Activated CD4-positive, alpha-beta T cell treated with anti-CD3 and anti-CD28 coated beads, Interleukin-2, Interleukin-4, amounts not matched to agents 100 ng/mL and 50 ng/mL, durations not matched to agents 16 hours and 8 hours (primary cell): ENCODE measurements at regions not wholly inside any gene's neighbourhood (a gene's known extent, or its start where the extent isn't known, plus 50 kb on each side); places are given as distances from the start of the nearest gene placed in this dataset.
"Not testable (repeated sequence)": the region's sequence is repeated elsewhere in the genome, so short reads cannot be mapped to it uniquely, and the experiment has no call there.

ENCODE experiments used
- DNase-seq: peaks from one replicate; pipeline ENCODE4 v3.0.0-alpha.2; 2020; ENCODE audit warnings: low spot score

DNA sequence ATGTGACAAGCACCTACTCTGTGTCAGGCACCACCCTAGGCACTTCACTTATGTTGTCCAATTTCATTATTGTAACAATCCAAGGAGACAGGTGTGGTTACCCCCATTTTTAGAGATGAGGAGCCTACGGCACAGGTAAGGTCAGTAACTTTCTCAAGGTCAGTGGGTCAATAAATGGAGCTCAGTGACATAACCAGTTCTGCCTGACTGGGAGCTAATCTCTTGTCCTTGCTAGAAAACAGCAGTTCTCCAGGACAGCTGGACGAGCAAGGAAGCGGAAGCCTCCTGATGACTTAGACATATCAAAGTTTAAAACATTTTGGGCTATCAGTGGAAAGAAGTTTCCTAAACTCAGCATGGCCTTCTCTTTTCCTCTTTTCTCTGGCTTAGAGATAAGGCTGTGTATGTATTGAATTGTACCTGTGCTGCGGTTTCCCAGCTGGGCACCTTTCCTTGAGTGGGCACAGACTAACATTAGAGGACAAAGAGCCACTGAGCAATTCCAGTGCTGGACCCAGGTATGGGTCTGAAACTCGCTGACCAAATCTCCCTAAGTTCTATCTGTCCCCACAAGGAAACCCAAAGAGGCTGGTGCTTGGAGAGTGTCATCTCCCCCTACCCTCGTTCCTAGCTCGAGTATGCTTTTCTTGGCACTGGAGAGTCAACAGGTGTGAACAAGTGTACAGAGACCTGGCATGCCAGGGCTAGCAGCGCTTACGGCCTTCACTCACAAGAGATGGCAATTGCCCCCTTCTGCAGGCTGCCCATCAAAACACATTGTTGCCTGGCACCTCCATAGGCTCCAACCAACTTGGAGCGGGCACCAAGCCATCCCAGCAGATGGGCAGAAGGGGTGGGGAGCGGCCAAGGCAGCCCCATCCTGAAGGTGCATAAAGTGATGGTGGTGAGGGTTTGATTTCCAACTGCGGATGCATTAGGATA lies 456.1 kb upstream of the PROX1 start:
- no peak for DNase-seq

DNA sequence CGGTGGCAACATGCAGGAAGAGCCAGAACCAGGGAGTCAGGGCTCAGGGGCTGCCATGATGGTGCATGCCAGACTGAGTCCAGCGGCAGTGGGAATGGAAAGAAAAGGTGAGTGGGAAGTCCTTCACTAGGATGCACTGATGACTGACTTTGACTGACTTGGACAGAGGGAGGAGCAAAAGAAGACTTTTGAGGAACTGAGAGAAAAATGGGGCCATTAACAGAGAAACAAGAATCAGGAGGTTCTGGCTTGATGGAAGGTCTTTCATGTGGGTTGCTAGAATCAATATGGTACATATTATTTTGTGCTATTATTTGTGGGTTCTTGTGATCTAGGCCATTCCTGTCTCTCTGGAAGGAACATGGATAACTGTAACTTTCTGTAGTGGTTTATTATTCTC lies 454.6 kb upstream of the PROX1 start:
- no peak for DNase-seq

DNA sequence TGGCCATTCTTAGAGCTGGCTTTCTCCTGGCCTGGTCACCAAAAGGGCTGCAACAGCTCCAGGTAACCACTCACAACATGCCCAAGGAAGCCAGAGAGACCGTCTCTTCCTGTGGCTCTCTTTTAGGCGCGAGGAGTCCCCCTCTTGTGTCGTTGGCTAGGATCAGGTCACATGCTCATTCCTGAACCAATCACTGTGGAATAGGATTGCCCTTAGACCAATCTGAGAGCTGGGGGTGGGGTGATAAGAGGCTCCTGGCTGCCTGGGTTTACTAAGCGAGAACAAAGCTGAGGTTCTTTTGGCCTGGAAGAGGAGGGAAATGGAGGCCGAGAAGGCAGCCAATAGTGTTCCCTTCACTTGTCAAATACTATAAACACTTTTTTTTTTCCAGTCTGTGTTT lies 452.1 kb upstream of the PROX1 start:
- no peak for DNase-seq

DNA sequence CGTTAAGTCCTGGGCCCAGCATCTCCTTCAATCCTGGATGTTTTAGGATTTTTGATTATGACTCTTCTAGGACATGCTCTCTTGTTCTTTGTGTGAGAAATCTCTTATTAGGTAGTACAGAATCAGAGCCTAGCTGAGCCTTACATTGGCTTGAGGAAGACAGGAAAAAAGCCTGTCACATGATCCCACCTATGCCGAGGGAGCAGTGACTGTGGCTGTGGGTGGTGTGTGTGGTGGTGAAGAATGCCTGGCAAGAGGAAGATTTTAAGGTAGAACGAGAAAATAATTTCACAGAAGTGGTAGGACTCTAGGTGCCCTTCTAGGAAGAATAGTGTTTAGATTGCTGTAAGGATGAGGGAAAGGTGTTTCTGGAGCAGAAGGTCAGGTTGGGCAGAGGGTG lies 449.5 kb upstream of the PROX1 start:
- no peak for DNase-seq

DNA sequence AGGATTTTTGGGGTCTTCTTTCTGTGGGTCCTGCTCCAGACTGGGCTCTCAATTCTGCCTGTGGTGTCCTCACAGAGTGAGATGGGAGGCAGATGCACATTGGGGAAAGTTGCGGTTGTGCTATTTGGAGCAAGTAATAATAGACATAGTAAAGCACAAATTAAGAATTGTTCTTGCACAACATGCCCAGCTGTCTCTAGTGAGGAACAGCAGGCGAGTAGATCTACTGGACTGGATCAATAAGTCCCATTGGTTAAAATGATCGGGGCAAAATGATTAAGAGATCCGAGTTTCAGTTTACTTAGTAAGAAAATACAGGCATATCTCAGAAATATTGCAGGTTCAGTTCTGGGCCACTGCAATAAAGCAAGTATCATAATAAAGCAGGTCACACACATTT lies 448.3 kb upstream of the PROX1 start:
- no peak for DNase-seq

DNA sequence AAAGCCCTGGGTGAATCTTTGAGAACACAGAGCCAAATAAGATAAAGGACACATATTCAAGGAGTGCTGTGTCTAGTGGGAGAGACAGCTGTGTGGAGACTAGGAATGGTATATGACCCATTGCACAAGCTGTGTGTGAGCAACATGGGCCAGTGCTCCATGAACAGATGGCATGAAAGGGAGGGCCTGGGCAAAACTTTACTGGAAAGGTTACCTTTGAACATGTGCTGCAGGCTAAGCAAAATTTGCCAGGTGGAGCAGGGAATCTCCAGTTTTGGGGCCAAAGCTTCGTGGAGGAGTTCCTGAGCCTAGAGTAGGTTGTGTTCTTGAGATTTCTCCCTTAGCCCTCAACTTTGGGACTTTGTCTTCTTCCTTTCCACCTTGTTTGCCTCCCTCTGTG lies 446.1 kb upstream of the PROX1 start:
- no peak for DNase-seq

DNA sequence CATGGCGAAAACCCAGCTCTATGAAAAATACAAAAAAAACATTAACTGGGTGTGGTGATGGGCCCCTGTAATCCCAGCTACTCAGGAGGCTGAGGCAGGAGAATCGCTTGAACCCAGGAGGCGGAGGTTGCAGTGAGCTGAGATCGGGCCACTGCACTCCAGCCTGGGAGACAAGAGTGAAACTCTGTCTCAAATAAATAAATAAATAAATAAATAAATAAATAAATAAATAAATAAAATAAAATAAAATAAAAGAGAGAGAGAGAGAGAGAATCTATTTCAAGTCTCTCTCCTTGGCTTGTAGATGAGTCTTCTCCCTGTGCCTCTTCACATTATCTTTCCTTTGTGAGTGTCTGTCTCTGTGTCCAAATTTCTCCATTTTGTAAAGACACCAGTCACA lies 442.6 kb upstream of the PROX1 start:
- DNase-seq, result not testable (repeated sequence)

DNA sequence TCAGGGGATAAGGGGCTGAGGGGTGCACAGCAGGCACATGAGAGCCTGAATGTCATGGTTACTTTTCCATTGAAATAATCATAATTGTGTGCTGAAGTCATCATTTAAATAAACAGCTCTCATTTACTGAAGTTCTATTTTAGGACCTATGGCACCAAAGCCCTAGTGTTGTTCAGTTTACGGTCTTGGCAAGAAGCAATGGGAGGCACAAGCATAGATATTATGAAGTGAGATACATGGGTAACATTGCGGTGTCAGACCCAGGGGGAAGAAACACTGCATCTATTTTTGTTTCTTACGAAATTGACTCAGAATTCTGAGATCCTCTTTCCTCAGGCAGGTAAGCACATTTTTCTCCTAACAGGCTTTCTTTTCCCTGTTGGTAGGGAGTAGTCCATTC lies 437.8 kb upstream of the PROX1 start:
- no peak for DNase-seq

DNA sequence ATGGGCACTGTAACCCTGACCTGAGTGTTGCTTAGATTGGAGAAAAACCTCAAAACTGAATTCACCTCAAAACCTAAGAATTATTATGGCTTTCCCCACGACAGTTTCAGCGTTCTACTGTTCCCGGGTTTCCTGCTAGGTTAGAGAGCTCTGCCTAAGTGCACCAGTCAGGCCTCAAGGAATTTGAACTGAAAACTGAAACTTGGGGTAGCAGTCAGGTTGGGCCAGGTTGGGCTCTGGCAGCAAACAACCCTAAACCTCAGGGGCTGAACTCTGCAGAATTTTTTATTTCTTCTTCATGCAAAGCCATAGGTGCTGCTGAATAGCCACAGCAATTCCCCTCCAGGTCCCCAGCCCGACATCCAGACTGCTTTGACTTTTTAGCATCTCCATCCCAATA lies 437.0 kb upstream of the PROX1 start:
- DNase-seq, result no peak

DNA sequence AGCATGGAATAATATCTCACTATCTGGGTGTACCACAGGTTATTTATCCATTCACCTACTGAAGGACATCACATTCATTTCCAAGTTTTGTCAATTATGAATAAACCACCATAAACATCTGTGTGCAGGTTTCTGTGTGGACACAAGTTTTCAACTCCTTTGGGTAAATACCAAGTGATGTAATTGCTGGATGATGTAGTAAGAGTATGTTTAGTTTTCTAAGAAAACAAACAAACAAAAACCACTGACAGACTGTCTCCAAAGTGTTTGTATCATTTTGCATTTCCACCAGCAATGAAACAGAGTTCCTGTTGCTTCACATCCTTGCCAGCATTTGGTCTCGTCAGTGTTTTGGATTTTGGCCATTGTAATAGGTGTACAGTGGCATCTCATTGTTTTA lies 435.7 kb upstream of the PROX1 start:
- no peak for DNase-seq

DNA sequence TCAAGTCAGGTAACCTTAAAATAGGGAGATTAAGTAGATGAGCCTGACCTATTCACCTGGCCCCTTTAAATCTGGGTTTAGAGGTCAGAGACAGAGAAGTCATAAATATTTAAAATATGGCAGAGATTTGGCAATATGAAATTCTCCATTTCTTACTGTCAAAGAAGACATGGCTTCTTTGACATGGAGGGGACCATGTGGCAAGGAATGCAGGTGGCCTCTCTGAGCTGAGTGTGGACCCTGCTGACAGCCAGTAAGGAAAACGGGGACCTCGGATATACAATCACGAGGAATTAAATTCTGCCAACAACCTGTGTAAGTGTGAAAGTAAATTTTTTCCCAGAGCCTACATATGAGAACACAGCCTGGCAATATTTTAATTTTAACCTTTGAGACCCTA lies 427.5 kb upstream of the PROX1 start:
- no peak for DNase-seq

DNA sequence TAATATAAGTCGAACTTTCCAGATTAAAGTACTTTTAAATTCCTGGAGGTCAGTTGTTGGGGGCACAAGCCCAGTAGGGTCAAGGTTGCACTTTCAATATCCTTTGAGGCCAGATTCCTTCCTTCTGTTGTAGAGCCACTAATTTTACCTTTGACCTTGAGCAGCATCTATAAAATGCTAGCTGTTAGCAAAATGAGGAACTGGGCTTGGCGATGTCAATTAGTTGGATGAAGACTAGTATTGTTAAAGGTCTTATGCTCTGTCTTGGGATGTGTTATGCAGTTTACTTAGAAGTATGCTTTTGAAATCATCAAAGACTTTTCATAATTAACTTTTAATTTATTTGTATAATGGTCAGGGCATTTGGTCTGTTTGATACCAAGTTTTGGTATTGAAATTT lies 425.9 kb upstream of the PROX1 start:
- DNase-seq, result no peak

DNA sequence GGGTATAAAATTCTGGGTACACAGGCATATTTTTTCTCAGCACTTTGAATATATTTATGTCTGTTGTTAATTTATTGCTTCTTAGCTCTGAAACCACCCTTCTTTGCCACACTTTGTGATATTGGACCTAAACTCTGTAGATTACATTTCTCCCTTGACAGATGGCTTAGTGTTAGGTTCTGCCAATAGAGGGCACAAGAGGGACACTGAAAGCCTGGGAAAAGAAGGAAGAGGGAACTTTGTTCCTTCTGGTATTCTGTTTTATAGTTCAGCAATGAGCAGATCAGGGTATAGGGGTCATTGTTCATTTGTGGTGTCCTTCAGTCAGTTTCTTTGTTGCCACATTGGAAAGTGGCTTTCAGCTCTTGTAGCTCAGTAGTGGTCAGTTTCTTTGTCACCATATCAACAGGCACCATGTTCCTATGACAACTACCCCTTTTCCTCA lies 423.5 kb upstream of the PROX1 start:
- DNase-seq, result no peak

DNA sequence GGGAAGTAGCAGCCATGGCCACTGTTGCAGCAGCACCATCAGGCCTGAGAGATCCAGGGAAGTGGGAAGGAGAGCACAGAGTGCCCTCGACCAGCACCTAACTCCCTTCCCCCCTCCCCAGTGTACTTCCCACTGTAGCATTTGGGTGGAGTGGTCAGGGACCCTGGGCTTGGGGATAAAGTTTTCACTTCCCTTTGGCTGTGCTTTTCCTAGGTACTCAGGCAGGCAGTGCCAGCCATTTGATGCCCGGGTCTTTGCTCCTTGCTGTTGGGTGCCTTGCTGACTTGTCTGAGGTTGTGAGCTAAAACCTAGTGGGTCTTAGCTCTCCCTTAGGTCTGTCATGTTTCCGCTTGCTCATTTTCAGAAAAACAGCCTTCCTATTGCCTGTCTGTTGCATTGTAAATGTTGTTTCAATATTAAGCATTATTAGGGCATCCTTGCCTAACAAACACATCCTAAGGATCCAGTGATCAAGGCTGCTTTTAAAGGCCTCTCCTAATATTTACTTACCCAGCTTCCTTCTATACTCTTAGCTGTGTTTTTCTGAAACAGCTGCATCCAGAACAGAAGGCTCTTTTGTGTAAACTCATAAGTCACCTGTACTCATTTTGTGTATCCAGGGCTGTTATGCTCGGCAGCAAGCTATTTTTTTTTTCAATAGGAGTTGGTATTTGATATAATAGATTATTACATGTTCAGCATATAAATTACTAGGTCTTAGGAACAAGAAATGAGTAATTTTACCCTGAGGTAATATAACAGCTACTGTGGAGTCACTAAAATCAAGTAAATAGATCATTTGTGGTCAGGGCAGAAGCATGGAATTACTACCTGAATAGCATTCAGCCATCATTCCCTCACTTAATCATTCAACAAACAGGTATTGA lies 418.6 kb upstream of the PROX1 start:
- DNase-seq, result no peak

DNA sequence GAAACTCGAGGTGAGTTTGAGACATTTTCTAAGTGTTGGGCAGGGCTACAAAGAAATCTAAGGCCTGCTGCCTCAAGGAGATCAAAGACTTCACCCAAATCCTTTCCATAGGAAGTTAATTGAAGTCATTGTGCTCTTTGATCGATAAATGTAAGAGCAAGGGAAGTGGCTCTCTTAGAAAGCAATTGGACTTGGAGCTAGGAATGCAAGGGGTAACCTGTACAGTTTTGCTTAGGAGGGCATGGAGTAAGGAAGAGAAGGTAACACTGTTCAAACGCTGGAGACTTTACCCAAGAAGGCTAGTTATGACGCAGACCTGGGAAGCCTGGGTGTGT lies 418.0 kb upstream of the PROX1 start:
- no peak for DNase-seq

DNA sequence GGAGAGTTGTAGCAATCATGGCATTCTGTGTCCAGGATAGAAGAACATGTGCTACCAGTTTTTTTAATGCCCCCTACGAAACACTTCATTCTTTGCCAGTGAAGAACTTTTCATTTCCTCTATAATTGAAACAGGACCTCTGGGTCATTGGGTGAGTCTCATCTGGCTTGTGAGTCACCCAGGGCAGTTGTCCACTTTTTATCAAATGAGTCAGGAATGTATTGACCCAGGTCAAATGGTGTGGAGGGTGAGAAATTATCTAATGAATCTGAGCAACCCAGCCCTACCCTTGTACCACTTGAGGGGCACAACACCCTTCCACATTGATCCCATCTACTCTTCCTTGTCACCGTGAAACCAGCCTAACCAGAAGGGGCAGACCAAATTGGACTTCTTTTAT lies 417.3 kb upstream of the PROX1 start:
- no peak for DNase-seq

DNA sequence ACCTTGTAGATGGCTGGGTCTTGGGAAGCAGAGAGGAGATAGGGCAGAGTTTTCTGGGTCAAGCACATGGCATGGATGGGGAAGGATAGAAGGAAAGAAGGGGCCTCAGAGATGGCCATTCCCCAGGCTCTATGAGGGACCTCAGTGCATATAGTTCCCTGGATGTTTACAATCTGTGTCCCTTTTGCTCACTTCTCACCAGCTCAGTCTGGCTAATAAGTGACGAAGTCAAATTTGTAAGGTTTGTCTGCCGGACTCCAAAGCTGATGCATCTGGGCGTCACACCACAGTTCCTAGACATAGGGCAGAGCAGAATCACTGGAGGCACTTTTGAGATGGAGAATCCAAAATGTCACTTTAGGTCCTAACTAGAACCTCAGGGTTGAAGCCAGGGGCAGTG lies 416.4 kb upstream of the PROX1 start:
- no peak for DNase-seq

DNA sequence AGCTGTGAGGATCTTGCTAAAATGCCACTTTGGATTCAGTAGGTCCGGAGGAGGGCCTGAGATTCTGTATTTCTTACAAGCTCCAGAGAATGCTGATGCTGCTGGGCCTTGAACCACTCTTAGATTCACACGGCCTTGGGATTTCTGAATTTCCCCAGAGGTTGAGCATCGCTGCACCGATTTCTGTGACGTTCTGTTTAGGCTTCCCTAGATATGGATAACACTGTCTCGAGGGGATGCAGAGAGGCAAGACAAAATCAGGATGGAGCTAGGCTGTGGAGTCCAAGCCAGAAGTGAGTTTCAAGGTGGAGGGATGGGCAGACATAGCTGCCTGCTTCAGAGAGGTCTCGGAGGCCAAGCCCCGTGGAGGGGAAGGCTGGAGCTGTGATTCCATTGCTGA lies 415.9 kb upstream of the PROX1 start:
- no peak for DNase-seq

DNA sequence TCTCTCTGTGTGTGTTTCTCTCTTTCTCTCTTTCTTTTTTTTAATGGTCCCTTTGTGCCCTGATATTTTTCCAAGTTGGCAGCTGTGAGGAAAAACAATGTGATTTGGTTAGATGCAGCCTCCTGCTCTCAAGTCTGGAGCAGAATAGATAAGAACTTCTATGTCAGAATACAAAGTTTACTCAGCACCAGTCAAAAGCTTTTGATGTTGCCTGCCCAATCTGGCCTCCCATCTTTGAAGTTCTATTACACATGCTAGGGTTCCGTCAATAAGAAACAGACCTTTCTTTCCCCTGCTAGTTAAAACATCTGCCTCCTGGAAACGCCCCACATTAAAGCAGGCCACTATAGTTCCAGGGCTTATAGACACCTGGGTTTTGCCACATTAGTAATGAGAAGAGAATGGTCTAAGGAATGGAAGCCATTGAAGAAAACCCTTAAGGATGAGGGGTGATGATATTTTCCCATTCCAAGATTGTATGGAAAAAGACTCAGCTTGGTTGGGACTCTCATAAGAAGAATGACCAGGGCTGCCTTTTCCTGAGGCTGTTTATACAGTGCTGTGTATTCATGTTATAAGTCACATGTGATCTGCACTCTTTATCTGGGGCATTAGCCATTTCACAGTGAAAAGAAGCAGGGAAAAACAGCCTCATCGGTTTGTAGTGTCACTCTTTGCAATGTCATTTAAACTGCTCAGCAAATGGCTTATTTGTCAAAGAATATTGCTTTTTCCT lies 414.7 kb upstream of the PROX1 start:
- DNase-seq, result no peak

DNA sequence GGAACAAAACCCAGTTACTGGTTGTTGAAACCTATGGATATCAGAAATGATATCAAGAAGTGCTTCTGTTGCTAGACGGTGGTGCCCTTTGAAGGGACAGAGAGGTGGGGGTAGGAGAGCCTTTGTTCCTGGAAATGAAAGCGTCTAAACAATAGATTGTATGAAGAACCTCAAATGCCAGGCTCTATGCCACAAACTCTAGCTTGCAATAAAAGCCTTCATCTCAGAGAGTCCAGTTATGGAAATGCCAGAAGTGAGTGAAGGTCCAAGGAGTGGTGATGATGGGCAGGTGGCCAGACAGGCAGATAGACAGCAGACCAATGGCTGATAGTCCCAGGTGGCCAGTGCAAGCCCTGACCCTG lies 414.1 kb upstream of the PROX1 start:
- no peak for DNase-seq

DNA sequence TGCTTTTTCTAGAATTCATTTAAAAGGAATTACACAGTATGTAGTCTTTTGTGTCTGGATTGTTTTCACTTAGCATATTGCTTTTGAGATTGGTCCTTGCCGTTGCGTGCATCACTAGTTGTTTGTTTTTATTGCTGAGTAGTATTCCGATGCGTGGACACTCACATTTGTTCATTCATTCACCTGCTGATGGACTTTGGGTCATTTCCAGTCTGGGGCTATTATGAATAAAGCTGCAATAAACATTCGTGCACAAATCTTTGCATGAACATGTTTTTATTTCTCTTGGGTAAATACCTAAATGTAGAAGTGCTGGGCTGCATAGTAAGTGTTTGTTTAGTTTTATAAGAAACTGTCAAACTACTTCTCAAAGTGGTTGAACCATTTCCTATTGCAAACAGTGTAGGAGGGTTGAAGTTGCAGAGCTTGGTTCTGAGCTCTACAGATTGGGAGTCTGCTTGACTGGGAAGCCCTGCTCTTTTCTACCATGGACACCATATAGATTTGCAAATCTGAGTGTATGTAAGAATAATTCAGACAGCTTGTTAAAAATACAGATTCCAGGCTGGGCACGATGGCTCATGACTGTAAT lies 404.7 kb upstream of the PROX1 start:
- no peak for DNase-seq

DNA sequence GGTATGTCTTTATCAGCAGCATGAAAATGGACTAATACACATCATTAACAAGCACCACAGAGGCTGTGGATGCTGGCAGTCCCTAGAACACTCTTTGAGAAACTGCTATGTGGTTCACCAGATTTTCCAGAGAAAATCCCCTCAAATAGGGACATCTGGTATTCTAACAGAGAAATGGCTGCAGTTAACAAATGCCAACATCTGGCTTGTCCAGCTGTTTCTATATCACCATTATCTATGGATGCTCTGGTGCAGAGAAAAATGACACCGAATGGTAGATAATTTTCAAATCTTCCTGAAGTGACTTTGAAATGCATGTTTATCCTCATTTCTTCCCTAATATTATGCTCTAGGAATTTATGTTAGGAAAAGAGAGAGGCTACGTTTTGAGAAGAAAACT lies 403.5 kb upstream of the PROX1 start:
- no peak for DNase-seq
